ENCODE measurements at regions not wholly inside any gene's neighbourhood (a gene's known extent, or its start where the extent isn't known, plus 50 kb on each side); places are given as distances from the start of the nearest gene placed in this dataset.

DNA sequence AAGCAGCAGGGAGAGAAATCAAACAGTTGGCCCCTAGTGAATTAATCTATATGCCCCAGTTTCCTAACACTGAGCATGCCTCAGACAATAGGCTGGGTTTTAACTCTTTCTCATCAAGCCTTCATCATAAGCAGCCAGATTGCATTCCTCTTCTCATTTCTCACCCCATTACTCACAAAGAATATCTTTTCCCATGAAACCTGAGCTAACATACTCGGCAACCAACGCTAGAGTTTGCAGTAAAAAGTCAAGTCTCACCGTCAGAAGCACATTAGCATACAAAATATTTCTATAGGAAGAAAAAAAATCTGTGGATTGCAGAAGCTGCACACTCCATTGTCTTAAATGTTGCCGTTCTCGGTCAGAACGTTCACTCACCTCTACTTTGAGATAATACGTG is 429.9 kb upstream of the ARID1B start:
- DNase-seq = no peak

DNA sequence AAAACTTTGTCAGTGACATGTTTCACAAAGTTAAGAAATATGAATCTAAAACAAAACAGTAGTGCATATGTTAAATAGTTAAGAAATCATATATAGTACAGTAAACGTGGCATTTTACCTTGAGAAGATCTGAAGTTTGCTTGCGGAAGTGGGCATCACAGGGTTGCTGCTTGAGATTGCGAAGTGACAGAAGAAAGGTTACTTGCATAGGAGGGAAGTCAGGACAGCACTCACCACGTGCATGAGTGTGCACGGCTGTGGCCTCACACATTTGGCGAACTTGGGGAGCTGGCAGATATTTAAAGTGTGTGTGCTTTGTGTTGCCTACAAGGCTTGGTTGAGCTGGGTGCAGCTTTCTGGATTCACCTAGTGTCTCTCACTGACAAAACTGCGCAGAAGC is 431.5 kb upstream of the ARID1B start:
- peak in 1 of 2 experiments; percentile 17 for DNase-seq

DNA sequence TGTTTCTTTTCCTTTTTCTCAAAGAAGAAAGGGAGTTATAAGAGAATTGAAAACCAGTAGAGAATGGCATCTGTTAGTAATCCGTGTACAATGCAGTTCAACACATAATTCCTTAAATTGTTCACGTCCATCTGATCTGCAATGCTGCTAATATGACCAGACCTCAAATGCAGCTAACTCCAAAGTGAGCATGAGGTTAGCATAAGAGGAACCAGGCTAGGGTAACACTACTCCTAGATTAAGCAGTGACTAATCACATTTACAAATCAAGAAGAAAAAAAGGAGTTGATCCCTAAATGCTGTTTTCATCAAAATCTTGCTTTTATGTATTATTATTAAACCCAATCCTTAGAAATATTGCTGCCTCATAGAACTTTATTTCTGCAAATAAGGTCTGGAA is 432.7 kb upstream of the ARID1B start:
- DNase-seq = no peak

DNA sequence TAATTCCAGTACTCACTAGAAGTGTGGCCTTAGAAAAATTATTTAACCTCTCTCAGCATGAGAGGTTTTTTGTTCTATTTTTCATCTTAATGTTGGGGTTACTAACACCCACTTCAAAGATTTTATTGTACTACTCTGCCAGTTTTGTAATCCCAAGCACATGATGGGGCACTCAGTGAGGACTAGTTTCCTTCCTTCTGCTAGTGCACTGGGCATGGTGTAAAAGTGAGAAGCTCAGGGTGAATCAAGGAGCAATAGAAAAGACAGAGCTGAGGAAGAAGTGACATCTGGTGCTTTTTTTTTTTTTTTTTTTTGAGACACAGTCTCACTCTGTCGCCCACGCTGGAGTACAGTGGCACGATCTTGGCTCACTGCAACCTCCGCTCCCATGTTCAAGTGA is 439.4 kb upstream of the ARID1B start:
- no peak for DNase-seq

DNA sequence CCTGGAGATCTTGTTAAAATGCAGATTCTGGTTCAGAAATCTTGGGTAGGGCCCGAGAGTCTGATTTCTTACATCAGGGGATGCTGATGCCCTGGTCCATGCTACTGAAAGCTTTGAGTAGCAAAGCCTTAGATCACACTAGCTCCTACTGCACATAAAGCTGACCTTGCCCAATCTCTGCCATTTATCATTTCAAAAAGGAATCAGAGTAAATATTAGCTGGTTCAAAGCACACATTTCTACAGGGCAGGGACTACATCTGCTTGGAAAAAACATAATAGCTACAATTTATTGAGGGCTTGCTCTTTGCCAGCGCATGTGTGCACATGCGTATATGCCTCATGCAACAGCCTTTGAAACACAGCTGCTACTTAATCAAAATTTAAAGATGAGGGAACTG is 440.4 kb upstream of the ARID1B start:
- no peak for DNase-seq

DNA sequence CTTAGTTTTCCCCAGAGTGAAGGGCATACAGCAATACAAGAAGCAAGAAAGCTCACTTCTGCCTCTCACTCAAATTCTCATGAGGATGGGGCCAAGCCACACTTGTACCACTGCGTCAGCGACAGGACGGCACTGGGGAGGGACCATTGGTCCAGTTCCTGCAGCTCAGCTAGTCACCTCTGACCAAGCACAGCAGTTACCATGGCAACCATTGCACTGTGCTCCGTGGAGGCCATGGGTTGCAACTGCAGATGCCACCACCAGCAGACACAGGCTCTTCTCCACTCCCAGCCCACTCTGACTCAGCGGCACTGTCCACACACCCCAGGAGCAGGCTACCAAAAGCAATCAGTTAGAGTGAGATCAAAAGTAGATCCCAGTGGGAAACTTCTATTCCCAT is 441.1 kb upstream of the ARID1B start:
- no peak for DNase-seq

DNA sequence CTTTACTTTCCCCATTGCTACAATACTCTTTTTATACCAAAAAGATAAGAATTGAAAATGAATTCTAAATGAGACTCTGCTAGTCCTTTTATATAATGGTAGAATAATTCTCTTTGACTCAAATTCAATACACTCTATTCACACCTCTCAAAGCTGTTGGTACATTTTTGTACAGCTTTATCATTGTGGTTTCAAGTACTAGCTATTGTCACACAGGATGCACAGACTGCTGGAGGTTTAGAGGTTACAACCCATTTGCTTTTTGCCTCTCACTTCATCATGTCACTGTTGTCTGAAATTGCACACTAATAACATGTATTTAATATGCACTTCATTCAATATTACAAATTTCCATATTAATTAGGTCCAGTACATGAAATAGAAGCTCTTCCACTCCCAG is 442.2 kb upstream of the ARID1B start:
- no peak for DNase-seq

DNA sequence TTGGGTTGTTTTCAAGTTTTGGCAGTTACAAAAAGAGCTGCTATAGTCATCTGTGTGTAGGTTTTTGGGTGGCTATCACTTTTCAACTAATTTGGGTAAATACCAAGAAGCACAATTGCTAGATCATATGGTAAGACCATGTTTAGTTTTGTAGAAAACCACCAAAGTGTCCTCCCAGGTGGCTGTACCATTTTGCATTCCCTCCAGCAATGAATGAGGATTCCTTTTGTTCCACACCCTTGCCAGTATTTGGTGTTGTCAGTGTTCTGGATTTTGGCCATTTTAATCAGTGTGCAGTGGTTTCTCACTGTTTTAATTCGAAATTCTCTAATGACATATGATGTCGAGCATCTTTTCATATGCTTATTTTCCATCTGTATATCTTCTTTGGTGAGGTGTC is 457.5 kb upstream of the ARID1B start:
- no peak for DNase-seq

DNA sequence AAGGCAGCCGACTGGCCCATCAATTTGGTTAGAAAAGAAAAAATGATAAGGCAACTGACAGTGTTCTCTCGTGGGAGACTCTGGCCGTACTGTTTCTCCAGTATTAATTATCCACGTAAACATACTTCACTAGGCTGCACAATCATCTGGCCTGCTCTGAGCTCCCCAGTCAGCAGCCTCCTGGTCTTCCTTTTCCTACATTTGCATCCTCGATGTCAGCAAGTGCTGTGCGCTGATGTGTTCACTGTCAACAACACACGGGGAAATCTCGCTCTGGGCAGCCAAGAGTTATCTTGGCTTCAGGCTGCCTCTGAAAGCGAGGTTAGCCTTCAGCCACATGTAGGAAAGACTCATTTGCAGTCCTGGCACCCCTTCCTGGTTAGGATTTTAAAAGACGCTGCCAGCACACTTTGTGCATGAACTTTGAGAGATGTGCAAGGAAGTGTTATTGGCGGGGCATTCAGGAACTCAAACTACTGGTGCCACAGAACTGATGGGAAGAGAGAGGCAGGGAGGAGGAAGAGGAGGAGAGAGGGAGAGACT is 460.5 kb upstream of the ARID1B start:
- no peak for DNase-seq

DNA sequence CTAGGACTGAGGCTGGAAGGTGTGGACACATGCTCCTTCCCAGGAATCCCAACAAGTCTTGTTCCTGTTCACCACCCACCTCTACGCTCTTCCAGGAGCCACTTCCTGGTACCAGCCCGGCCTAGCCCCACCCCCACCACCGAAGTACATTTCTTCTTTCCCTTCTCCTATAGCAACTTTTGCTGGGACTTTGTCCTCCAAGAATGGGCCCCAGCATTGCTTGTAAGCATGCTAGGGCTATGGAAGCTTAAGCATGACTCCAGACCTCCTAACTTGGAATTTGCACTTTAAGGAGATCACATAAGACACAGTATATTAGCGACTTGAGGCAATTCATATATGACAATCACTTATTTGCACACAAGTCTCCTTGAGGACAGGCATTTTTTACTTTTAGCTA is 462.0 kb upstream of the ARID1B start:
- DNase-seq = no peak

DNA sequence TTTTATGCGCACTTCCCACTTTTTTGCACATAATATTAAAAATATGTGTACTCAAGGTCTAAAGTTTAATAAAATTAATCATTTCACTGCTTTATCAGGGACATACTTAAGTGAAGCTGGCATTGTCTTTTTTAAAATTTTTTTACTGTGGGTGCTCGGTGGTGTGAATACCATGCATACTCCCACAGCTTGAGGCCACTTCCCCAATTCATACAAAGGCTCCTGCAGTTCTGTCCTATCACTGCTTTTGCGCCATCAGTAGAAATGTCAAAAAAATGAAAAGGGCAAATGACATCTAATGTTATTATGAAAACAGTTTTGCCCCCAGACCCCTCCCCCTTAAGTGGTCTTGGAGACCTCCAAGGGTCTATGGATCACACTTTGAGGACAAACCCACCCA is 464.1 kb upstream of the ARID1B start:
- no peak for DNase-seq

DNA sequence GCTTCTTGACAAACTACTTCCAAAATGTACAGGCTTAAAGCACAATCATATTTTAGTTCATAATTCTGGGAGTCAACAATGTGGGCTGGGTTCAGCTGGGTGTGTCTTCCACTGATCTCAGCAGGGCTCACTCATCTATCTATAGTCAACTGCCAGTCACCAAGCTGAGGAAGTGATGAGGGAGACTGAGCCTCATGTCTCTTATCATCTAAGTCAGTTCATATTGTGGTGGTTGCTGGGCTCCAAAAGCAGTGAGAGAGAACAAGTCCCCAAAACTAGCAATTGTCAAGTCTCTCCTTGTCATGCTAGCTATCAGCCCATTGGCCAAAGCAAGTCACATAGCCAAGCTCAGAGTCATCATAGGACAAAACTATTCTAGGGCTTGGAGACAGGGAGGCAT is 465.9 kb upstream of the ARID1B start:
- no peak for DNase-seq

DNA sequence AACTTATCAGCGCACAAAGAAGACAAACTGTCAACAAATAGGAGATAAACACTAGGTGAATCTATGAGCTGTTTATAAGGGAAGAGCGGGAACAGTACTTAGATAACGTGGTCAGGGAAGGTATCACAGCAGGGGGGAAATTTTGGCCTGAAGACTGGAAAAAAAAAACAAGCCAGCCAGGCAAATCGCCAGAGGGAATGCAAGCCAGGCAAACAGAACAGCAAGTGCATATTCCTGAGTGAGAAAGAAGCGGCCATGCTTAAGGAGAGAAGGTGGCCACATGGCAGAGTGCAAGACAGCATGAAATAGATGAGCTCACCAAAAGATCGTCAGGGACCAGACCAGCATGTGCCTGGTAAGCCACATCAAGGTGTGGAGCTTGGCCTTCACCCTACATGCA is 466.5 kb upstream of the ARID1B start:
- DNase-seq = no peak

DNA sequence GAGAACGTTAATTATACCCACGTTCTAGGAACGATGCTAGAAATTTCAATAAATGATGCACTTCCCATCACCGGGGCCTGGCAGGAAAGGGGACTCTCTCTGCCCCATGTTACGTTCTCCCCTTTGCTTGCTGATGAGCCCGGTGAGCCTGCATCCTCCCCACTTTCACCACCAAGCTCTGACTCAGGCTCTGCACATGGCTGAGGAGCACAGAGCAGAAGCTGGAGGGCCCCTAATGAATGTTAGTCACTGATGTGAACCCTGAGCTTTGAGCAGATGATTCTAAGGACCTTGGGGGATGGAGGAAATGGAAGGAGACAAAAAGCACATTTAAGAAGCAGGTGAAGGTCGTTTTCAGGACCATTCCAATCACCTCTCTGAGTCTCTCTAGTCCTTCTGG is 468.2 kb upstream of the ARID1B start:
- DNase-seq = no peak

DNA sequence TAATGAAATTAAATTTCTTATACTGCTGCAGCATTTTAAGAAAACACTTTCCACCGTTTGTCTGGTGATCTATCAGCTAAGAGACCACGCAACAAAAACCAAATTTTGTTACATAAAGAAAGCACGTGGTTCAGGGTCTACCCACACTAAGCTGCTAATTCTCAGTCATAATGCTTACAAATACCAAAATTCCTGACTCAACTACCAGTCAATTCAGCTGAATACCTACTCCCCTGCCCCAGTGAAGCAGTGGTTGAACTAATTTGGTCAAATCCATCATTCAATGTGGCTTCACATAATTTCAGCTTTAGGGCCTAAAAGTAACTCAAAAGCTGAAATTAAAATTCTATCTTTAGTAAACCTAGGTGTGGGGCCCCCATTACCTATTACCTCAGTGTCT is 468.6 kb upstream of the ARID1B start:
- no peak for DNase-seq

DNA sequence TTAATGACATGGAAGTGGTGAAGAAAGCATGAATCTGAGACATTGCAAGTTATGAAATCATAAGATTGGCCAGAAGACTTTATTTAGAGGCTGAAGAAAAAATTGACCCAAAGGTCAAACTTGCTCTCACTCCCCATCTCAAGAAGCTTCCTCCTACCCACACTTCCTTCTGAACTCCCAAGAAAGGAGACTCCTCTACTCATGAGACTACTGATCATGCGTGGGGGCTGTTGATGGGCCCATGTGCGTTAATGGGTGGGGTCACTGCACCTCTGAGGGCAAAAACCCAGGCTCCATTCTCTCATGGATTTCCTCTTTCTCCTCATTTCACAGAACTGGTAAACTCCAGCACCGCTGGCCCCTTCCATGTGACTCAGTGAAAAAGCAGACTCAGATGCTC is 470.6 kb upstream of the ARID1B start:
- no peak for DNase-seq

DNA sequence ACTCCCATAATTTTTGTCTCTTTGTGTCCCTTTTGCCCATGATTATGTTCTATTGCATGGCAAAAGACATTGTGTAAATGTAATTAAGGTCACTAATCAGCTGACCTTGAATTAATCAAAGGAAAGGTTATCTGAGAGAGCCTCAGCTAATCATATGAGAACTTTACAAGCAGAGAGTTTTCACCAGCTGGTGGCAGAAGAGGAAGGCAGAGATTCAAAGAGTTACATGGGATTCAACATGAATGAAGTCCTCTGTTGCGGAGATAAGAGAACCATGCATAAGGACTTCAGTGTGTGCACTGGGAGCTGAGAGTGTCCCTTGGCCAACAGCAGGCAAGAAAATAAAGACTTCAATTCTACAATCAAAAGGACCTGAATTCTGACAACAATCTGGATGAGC is 494.1 kb upstream of the ARID1B start:
- DNase-seq = no peak

DNA sequence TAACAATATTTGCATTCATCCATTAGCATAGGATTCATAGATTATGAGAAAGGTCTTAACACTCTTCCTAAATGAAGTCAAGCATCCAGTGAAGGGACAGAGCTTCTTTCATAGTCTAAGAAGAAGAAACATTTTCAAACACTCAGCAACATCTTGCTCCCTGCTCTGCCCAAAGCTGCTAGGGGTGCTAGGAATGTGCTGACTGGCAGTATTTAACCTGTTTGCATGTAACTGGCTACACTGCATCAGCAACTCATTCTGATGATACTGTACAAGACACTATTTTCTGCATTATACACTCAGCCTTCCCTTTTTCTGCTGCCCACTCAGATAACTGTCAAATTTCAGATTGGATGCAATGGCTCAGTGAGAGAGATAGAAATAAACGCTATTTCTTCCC is 495.1 kb upstream of the ARID1B start:
- DNase-seq = no peak

DNA sequence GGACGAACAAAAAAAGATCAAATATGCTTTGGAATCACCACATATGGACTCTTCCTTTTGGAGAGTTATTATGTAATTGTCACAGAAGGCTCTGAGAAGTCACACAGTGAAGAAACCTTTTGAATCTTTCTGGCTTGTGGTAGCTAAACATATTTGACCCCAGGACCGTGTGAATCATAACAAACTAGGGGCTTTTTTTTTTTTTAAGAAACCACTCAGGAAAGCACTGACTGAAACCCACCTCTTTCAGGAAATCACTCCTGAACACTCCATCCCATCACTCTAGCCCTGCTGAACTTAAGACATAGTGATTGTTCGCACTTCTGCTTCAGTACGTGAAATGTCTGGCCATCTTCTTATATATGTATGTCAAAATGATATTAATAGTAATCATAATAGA is 495.9 kb upstream of the ARID1B start:
- DNase-seq = no peak

DNA sequence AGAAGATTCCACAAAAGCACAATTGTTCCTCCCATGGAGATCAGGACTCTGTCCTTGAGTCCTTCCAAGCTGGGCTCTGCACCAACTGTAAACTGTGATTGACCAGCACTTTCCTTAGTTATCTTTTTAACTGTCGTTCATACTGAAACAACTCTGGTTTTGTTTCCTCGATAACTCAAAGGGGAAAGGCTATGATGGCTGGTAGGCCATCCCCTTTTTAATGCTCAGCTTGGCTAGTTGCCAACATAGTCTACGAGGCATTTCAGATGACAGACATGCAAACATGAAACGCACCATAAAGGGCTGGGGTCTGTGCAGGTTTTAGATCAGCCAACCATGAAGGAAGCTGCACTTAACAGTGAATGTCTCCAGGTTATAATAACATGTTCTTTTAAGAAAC is 497.1 kb upstream of the ARID1B start:
- DNase-seq = no peak

DNA sequence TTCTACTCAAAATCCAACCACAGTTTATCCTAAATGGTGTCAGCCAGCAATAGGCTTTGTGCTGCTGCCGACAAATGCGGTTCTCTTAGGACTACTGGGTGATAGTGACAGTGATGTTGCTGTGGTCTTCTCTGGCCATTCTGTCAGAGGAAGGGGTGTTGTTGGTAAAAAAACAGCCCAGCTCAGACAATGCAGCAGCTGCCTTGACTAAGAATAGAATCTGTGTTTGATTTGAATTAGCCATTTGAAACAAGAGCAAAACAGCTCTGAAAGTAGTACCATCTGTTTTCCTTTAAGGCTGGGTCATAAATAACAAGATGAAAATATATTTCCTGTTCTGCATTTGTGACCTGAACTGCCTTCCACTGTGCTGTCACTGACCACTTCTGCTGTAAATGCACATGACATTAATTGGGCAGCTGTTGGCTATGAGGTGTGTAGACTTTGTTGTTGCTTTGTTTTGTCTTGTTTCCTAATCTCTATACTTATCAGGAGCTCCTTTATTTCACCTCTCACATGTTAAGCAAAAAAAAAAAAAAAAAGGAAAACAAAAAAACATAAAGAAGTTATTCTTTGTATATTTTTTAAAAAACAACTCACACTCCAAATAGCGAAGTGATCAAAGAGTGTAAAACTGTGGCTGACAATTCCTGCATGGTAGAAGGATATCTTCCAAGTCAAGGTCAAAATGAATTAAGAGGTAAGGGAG is 497.8 kb upstream of the ARID1B start:
- no peak for DNase-seq

DNA sequence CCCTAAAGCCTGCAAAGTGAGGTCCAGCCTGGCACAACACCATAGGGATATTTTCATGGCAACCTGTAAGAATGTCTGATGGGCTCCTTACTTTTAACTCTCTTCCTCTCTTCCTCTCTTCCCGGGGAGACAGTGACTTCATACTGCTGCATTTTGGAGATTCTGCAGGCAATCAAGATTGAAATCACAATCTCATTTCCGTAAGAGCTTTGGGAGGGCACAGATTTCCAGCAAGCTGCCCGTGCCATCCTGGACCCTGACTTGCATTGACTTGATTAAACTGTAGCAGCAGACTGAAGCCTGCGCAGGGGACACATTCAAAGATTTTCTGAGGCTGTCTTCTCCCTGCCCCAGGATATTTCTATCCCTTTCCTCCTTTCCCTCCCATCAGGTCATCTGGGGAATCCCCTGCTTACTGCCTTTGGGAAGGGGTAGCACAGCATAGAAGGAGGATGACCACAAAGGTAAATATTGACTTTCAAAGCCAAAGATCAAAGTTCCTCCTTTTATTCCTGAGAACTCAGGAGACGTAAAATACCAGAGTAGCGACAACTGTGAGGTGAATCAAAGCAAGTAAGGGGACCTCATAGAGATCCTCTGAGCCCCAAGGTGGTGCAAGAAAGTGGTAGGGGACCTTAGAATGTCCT is 504.0 kb upstream of the ARID1B start:
- DNase-seq = no peak

DNA sequence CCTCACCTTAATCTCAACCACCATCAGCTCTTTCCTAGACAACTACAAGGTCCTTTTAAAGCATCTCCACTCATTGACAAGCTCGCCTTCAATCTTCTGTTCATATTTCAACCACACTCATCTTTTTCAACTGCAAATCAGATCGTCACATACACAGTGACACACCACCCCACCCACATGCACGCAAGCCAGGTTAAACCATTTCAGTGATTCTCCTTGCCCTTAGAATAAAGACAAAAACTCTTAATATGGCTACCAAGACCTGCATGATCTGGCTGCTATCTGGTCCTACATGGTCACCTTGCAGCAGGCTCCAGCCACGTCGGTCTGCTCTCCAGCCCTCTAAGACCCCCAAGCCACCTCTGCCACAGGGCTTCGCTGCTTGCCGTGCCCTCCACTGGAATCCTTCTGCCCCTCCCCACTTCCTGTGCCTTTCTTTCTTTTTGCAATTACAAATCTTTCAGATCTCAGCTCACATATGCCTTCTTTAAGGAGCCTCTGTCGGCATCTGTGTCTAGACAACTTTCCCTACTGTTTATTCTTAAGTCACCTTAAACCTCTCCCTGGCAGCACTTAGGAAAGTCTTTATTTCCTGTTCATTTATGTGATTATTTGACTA is 507.3 kb upstream of the ARID1B start:
- peak; percentile 38 to 57 for DNase-seq

DNA sequence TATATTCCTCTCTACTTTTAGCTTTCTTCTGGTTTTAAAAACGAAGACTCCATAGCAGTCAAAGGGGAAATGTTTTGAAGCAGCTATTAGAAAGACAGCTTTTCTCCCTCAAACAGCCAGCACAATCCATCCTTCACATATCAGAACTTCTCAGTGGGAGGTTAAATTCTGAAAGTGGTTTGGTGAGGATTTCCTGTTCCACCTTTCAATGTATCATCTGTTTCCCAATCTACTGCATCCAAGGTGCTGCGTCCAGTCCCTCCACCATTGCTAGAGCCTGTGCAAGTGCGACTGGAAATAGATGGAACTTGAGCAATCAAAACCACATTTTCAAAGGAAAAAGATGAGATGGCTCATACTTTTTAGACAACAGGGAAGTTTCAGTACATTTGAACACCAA is 508.3 kb upstream of the ARID1B start:
- no peak for DNase-seq

All from activated T-cell treated with anti-CD3 and anti-CD28 coated beads, Interleukin-2, amount 50 U/mL, for 48 hours (primary cell).